ENCODE measurements at regions not wholly inside any gene's neighbourhood (a gene's known extent, or its start where the extent isn't known, plus 50 kb on each side); places are given as distances from the start of the nearest gene placed in this dataset.
"Not testable (repeated sequence)": the region's sequence is repeated elsewhere in the genome, so short reads cannot be mapped to it uniquely, and the experiment has no call there.

- no peak for DNase-seq (ENCODE audit: low spot score)
These were observed 887.8 kb upstream of the NCAM2 start for GRCh38 chr21:20110368-20110767.

GRCh38 chr21:20151741-20152140 is 846.5 kb upstream of the NCAM2 start:
- no peak for DNase-seq (ENCODE audit: low spot score)

- no peak for DNase-seq (ENCODE audit: low spot score)
These were observed 835.0 kb upstream of the NCAM2 start for GRCh38 chr21:20163167-20163566.

- DNase-seq (ENCODE audit: low spot score): no peak
These were observed 831.1 kb upstream of the NCAM2 start for GRCh38 chr21:20167059-20167458.

GRCh38 chr21:20169812-20170576 is 828.2 kb upstream of the NCAM2 start:
- no peak for DNase-seq (ENCODE audit: low spot score)

GRCh38 chr21:20186186-20186585 is 812.0 kb upstream of the NCAM2 start:
- no peak for DNase-seq (ENCODE audit: low spot score)

- no peak for DNase-seq (ENCODE audit: low spot score)
These were observed 811.2 kb upstream of the NCAM2 start for GRCh38 chr21:20187028-20187427.

GRCh38 chr21:20201323-20201722 is 796.9 kb upstream of the NCAM2 start:
- not testable (repeated sequence) for DNase-seq (ENCODE audit: low spot score)

- no peak for DNase-seq (ENCODE audit: low spot score)
These were observed 790.9 kb upstream of the NCAM2 start for GRCh38 chr21:20207335-20207734.

- no peak for DNase-seq (ENCODE audit: low spot score)
These were observed 782.2 kb upstream of the NCAM2 start for GRCh38 chr21:20215959-20216358.

- no peak for DNase-seq (ENCODE audit: low spot score)
These were observed 777.6 kb upstream of the NCAM2 start for GRCh38 chr21:20220586-20220985.

GRCh38 chr21:20221981-20222380 is 776.2 kb upstream of the NCAM2 start:
- not testable (repeated sequence) for DNase-seq (ENCODE audit: low spot score)

- DNase-seq (ENCODE audit: low spot score): not testable (repeated sequence)
These were observed 761.6 kb upstream of the NCAM2 start for GRCh38 chr21:20236649-20237048.

- DNase-seq (ENCODE audit: low spot score): no peak
These were observed 748.8 kb upstream of the NCAM2 start for GRCh38 chr21:20249401-20249800.

- no peak for DNase-seq (ENCODE audit: low spot score)
These were observed 747.9 kb upstream of the NCAM2 start for GRCh38 chr21:20250337-20250736.

- no peak for DNase-seq (ENCODE audit: low spot score)
These were observed 744.9 kb upstream of the NCAM2 start for GRCh38 chr21:20253261-20253660.

- DNase-seq (ENCODE audit: low spot score): no peak
These were observed 743.2 kb upstream of the NCAM2 start for GRCh38 chr21:20254964-20255363.

- no peak for DNase-seq (ENCODE audit: low spot score)
These were observed 741.0 kb upstream of the NCAM2 start for GRCh38 chr21:20257052-20257740.

GRCh38 chr21:20258542-20258941 is 739.7 kb upstream of the NCAM2 start:
- DNase-seq (ENCODE audit: low spot score): no peak

- no peak for DNase-seq (ENCODE audit: low spot score)
These were observed 739.0 kb upstream of the NCAM2 start for GRCh38 chr21:20259031-20259867.

- DNase-seq (ENCODE audit: low spot score): no peak
These were observed 738.1 kb upstream of the NCAM2 start for GRCh38 chr21:20260124-20260523.

GRCh38 chr21:20261364-20261763 is 736.8 kb upstream of the NCAM2 start:
- DNase-seq (ENCODE audit: low spot score): no peak
